Cortex of kidney (tissue), 1 donor: ENCODE measurements at regions not wholly inside any gene's neighbourhood (a gene's known extent, or its start where the extent isn't known, plus 50 kb on each side); places are given as distances from the start of the nearest gene placed in this dataset.

Experiments used
- DNase-seq: peaks from one replicate; lab custom pipeline; 2025; lab: John Stamatoyannopoulos, UW

DNA sequence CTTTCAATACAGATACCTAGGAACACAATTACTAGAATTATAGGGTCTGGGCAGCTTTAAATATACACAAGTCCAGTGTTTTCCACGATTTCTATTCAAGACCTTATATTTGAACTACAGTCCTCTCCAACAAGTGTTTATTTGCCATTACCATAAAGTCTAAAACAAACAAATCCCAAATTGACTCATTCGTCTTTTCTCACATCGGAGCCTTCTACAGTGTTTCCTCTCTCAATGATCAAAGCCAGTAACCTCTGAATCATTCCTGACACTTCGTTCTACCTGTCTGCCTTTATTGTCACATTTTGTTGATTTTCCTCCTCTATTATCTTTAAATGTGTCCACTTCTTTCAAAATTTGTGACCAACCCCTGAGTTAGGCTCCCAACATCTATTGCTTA, 1356.5 kb upstream of the SLC10A2 start:
- no peak for DNase-seq

DNA sequence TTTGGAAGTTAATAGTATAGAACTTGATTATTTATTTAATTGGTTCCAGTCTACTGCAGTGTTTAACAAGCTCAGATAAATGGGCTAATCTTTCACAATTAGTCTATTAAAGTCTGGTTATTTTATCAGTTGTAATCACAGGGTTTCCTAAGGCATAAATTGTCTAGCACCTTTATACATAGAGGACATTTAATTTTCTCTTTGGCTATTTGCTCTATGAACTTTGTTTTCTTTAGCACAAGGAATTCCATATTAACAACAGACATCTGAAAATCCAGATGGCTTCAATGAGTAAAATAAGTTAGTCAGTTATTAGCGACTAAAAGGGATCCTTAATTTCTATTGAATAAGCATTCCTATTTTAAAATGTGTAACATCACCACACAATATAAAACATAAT, 1350.8 kb upstream of the SLC10A2 start:
- no peak for DNase-seq

DNA sequence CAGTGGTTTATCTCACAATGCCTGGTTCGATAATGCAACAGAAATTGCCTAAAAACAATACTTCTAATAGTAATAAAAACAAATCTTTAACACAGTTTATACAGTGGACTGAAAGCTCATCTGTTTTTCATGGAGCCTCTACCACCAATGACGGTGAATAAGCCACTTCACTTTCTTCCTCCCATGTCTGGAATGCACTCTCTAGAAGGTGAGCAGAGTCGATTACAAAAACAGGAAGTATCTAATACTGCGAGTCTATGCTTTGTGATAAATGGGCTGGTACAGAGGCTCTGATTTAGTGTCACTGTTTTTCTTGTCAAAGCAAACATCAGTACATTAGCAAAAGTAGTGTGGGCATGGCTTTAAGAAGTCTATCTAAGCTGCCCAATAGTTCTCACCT, 1348.6 kb upstream of the SLC10A2 start:
- DNase-seq = no peak

DNA sequence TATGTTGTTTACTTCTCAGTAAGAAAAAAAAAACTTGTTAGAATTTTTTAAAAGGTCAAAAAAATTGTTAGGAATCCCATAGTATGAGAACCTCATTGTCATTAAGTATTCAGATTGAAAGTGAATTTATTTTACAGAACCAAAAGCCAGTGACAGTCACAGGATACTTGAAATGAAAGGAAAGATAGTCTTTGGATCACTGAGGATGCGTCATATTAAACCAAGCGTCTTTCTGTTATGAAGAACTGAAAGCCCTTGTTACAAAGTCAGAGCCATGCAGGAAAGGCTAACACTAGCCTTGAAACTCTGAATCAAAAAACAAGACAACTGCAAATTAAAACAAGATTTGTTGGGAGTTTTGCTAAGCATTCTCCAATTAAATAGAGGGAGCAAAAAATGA, 1348.0 kb upstream of the SLC10A2 start:
- DNase-seq = no peak

DNA sequence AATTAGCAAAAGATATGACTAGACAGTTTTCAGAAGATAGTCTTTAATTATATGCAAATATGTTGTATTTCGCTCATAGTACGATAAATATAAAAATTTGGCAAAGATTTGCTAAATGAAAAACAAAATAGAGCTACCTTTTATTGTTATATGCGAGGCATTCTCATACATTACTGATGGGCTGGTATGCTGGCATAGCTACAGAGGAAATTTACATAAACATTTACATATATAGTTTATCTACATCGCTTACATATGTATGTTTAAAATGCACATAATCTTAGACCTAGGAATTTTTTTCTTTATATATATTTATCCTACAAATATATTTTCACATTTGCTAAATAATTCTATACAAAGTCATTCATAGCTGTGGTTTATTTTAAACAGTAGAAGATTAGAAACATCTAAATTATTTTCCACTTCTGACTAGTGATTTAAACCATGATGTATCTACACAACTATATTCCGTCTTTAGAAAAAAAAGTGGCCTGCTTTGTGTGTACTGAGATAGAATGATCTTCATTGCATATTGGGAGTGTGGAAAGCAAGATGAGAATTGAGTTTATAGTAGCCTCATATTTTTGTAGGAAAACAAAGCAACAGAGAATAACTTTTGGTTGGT, 1345.0 kb upstream of the SLC10A2 start:
- no peak for DNase-seq

DNA sequence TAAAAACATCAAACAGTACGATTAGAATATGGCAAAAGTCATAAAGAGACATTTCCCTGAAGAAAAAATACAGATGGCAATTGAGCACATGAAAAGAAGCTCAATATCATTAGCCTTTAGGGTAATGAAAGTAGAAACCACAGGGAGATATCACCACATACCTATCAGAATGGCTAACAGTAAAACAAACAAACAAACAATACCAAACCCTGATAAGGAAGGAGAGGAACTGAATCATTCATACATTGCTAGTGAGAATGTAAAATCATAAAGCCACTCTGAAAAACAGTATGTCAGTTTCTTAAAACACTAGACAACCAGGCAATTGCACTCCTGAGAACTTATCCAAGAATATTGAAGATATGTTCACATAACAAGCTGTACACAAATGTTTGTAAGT, 1342.5 kb upstream of the SLC10A2 start:
- no peak for DNase-seq

DNA sequence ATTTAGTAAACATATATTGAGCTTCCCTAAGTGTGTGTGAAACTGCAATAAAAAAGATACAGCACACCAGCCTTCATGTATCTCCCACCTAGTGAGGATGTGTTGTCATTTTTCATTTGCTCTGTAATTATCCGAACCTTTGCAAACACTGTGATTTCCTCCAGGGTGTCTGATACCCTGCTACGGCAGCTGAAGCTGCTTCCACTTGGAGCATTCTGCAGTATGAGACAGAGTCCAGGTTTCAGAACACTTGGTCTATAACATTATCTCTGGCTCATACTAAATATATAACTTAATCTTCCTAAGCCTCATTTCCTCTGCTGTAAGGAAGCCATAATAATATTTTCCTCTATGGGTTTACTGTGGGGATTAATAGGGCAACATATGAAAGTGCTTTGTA, 1338.1 kb upstream of the SLC10A2 start:
- no peak for DNase-seq

DNA sequence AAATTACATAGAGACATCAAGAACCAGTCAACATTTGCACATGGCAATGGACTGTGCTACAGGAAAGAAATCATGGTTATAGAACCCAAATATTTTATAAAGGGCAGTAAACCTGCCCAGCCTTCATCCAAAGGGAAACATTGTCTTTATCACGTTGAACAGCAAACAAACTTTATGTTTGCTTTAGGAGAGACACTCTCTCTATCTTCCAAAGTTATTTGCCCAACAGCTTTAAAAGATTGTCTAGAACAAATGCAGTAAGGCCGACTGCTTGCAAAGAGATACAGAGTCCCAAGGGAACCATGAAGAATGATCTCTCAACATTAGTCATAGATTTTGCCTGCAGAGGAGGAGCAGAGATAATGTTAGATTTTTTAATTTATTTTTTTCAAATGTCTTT, 1323.5 kb upstream of the SLC10A2 start:
- DNase-seq = no peak

DNA sequence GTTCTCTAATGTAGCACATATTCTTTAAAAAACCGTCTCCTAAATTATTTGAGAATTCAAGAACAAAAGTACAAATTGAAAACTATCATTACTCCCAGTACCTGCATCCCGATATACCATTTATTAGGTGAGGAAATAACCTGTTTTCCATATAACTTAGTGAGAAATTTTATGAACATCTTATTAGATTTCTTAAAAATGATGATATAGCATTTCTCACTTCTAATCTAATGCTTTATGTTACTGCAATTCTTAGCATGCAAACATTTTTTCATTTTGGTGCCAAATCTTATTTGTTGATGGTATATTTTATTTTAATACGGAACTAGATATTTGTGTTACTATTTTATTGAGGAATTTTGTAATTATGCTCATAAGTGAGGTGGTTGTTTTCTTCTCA, 1321.3 kb upstream of the SLC10A2 start:
- DNase-seq = no peak

DNA sequence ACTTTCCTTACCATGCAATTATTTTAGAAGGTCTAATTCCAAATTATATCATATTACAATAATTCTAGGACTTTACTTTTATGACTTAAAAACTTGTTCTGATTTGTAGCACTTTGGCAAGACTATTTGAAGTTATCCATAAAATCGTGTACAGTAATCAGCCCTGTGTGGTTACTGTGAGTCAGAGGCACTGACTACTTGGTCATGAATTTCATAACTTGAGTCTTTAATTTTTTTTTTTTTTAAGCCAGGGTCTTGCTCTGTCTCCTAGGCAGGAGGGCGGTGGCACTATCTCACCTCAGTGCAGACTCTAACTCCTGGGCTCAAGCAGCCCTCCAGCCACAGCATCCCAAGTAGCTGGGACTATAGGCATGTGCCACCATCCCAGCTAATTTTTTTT, 1319.2 kb upstream of the SLC10A2 start:
- DNase-seq = no peak

DNA sequence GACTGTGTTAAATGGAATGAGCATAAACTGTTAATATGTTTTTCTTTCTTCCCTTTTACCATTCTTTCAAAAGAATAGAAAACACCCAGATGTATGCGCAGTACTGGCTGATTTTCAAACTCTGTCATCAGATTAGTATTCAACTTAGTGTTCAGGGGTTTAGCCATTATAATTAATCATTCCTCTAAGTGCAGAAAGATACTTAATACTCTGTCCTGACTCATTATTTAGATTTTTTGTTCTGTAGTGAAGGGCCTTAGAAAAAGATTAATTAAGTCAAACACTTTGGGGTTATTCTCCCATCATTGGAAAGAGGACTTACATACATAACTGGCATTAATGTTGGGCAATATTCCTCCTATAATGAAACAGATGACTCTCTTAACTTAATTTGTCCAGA, 1316.7 kb upstream of the SLC10A2 start:
- DNase-seq = no peak

DNA sequence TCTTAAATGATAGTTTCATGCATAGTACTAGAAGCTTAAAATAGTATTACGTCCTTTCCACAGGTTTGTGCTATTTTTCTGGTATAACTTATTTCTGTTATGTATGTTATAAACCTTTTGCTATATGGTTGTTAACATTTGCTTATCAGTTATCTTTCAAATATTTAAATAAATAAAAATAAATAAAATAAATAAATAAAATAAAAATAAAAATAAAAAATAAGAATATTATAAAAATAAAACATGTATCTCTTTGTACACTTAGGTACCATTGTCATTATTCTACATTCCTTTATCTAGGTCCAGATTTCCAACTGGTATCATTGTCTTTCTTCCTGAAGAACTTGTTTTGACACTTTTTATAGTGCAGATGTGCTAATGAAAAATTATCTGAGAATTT, 1310.4 kb upstream of the SLC10A2 start:
- no peak for DNase-seq

DNA sequence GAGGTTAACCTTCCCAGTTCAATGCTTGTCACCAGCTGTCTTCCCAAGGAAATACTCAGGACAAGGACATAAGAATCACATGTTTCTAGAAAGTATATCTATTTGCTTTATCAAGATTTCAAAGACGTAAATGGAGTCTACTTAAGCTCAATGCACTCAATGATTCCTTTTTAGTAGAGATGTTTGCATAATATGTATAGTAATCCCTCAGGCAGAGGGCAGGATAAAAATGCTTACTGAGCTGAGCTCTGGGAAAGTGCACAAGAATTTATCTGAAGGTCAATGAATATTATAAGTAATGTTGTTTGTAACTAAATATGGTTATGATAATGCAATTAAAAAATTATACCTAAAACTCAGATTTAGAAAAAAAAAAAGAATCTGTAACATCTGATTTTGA, 1309.4 kb upstream of the SLC10A2 start:
- no peak for DNase-seq

DNA sequence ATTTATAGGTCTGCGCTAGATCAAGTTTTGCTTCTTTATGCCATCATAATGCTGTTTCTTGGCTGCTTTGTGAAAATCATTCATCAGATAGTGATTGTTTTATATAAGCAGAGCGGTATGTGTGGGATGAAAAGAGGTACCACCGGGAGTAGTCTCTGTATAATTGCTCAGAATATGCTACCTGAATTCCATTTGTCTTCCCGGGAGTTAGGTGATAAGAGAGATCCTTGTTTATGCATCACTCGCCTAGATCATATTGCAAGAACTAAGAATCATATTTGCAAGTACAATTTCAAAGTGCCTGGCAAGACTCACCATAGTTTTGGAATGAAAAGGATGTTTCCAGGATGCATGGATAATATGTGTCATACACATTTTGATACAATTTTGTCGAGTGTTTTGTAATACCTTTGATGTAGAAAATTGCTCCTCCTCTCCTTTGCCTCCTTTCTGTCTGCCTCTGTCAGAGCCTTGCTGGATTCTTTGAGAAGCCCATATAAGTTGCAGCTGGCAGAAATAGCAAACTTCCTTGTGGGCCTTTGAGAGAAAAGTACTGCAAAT, 1306.0 kb upstream of the SLC10A2 start:
- no peak for DNase-seq

DNA sequence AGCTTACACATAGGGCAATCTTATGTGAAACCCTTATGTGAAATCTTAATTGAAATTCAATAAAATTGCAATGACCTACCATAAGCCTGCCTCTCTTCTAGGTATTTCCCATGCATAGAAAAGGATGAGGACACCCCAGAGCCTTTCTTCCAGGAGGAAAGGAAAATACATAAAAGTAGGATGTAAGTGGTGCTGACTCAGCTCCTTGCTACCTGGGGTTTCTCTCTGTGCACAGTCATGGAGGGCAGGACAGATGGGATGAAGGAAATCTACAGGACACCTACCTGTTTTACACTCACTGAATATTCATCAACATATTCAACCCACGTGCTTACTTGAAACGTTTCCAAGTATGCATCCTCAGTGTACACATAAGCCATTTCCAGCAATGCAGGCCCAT, 1299.2 kb upstream of the SLC10A2 start:
- no peak for DNase-seq

DNA sequence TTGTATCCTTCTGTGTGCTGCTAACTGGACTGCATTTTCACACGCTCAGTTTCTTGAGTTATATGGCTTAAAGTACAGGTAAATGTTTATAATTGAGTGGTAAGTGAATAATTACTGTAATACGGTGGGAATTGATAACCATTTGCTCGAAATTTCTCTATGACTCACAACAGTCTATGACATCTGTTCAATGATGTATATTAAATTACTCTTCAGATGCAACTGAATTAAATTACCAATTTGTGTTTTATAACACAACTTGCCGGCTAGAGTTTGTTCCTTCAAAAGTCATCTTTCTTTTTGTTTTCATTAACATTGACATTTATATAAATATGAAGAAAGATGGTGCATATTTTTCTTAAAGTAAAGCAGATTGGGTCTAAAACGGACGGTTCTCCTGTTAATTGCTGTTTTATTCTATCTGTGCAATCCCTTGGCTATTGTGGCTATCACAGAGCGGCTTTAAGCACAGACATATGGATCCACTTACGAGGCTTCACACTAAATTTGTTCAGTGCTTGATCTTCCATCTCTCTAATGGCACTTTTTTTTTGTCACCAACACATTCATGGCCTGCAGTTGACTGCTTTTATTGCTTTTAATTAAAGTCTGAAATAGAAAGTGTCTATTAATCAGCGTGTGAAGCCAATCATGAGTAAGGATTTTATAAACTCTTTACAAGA, 1291.6 kb upstream of the SLC10A2 start:
- no peak for DNase-seq

DNA sequence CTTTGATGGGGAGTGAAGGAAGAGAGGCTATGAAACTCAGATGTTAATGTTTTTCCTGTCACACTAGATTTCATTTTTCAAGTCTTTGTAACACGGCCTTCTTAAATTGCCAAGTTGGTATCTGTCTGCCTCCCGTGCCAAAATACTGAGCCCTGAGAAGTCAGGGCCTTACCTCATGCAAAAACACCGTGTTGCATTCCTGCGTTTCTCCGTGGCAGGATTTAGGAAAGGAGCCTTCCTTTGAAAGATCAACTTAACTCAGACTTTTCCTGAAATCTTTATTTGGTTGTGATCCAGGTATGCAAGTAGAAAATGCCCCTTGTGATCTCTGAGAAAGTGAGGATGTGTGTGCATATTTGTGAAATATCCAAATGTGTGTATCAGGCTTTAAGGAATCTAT, 1291.0 kb upstream of the SLC10A2 start:
- no peak for DNase-seq

DNA sequence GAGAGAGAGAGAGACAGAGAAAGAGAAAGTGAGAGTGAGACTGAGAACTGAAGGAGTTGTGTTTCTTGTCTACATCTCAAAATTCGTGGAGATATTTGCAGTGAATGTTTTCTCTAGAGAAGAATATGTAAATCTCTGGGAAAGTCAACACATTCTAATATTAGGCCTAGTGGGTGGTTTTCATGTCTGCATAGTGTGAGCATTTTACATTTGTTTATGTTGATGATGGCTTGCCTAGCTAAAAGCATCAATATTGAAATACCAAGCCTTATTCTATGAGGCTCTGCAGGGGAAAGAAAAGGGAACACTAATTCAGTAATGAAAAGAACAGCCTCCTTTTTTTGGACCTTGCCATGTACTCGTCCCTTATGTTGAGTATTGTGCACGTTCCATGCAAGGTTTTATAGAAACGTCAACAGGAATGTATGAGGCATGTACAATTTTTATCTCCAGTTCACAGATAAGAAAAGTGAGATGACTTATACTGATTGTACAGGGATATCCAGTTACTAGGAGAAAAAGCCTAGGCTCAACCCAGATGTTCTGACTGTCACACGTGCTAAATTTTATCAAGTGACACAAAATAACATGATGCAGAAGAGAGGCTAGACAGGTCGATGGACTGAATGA, 1288.9 kb upstream of the SLC10A2 start:
- DNase-seq = no peak

DNA sequence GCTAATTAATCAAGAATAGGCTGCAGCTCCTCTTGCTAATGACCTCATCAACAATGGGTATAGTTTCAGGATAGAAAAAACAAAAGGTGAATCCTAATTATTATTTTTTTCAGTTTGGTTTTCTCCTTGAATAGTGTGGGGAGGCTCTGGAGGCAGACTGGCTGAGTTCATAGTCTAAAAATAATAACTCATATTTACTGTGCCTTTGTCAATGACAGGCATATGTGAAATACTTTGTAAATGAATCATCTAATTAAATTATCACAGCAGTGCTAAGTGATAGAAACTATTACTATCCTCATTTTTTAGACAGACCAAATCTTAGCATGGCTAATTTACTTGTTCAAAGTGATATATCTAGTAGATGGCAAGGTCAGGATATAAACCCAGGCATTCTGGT, 1261.0 kb upstream of the SLC10A2 start:
- DNase-seq = no peak

DNA sequence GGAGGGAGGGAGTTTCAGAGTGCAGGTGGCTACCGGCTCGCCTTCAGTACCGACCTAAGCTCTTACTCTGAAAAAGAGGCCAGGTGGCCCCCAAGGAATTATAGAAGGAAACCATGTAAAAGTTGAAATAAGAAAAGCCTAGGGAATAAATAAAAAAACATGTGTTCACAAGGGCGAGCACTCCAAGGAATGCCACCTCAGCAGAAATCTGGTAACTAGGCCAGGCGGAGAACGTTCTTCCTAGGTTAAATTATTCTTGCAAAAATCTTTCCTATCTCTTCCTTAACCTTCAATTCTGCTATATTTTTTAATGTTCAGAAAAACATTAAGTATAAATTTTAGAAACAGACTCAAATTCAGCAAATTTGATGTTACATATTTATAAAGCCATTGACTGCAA, 1260.3 kb upstream of the SLC10A2 start:
- DNase-seq = no peak

DNA sequence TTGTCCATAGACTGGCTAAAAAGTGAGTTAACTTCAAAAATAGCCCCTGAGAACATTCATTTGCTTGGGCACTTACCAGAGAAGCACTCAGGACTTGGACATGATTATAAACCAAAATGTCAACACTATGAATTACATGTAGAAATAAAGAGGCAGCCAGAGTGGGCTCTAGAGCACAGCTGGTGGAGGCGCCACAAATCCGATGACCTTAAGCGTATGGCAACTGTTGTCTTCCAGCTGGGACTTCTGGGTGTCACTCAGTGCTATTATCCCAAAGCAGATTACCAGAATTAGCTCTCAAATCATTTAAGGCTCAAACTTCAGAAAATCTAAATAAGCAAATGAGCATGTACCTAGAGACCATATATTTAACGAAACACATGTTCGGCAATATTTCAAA, 1255.5 kb upstream of the SLC10A2 start:
- no peak for DNase-seq

DNA sequence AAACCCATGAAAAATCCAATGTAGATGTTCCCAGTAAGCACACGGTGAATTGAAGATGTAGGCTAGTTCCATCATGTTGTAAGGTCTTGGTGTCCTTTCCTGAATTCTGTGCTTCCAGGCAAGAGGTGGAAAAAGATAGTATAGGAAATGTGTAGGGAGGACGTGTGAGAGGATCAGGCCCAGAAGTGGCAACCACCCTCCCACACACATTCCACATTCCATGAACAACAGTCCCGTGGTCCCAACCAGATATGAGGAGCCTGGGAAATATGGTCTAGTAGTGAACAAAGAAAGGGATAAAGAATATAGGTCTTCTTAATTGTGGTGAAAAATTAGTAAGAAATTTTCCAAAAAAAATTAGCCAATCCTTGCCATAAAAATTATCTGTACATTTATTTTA, 1254.2 kb upstream of the SLC10A2 start:
- no peak for DNase-seq

DNA sequence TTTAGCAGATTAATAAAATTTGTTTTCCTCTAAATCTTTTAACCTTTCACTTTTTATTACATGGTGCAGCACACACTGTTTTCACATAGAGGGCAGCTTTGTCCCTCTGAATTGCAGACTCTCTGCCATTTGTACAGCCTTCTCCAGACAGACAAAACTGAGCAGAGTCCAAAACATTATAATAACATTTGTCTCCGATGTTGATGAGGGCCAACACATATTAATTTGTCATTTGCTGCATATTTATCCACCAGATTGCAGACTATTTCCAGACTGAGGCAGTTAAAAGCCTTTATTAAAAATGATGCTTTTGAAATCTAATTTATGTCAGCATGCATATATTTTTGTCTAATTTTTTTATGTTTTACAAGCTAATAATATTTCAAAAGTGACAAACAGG, 1251.9 kb upstream of the SLC10A2 start:
- DNase-seq = no peak

DNA sequence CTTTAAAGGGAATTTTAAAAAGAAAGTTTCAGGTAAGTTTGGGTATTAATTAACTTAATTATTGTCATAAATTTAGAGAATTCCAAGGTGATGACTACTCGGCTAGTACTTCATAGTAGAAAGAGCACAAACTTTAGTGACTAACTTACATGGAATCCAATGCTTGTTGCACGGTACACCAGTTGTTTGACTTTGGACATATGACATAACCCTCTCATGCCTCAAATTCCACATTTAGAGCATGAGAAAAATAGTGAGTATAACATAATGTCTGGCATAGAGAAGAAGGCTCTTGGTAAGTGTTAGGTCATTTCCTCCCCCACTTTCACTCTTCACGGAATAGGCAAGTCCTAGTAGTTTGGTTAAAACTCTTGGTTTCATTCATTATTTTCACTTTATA, 1249.4 kb upstream of the SLC10A2 start:
- no peak for DNase-seq
